Fibroblast of skin of left quadriceps (primary cell): ENCODE measurements at regions not wholly inside any gene's neighbourhood (a gene's known extent, or its start where the extent isn't known, plus 50 kb on each side); places are given as distances from the start of the nearest gene placed in this dataset.
"Not testable (repeated sequence)": the region's sequence is repeated elsewhere in the genome, so short reads cannot be mapped to it uniquely, and the experiment has no call there.

Experiments used
- DNase-seq, 2 experiments: peaks; one replicate each; pipeline ENCODE4 v3.0.0-alpha.2; 2013; ENCODE audit warnings: low read depth in 2 of 2

DNA sequence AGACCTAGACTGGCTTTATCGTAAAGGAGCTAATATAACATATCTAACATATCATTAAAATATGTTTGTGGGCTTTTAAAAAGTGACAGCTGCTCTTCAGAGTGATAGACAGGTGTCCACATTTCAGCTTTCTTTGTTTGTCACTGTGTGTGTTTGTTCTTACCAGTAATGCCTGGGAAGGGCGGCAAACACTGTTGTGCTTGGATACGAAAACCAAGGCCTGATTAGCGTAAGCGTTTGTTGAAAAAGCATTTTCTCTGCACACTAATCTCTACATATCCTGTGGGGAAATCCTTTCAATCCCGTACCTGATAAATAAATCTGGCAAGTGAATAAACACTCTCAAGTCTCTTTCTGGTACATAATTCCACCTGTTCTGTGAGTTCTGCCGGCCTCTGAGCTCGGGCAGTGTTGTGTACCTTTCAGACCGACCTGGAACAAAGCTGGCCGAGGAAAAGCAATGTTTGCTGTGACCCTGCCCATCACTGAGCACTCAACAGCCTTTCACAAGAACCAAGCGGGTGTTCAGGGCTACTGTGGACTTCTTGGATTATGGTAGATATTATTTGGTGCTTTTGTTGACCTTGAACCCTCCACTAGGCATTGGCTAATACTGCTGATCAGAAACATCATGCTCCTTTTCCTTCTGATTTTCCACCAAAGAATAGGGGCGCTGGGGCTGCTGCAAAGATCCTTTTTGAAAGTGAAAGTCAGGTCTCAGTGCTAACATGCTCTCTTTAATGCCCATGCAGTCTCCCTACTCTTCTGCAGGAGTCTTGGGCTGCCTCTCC, 100.4 kb downstream of the CD83 start:
- DNase-seq = no peak

DNA sequence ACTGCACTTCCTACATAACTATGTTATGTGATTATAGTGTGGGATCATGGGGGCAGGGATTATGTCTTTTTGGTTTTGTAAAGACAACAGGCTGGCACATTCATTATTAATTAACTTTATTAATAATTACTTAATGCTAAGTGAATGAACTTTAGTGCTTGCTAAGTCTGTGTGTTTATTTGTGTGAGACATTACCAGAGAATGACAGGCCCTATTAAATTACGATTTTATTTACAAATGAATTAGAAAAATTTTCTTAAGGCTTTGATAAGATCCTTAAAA, 100.9 kb downstream of the CD83 start:
- DNase-seq = no peak

DNA sequence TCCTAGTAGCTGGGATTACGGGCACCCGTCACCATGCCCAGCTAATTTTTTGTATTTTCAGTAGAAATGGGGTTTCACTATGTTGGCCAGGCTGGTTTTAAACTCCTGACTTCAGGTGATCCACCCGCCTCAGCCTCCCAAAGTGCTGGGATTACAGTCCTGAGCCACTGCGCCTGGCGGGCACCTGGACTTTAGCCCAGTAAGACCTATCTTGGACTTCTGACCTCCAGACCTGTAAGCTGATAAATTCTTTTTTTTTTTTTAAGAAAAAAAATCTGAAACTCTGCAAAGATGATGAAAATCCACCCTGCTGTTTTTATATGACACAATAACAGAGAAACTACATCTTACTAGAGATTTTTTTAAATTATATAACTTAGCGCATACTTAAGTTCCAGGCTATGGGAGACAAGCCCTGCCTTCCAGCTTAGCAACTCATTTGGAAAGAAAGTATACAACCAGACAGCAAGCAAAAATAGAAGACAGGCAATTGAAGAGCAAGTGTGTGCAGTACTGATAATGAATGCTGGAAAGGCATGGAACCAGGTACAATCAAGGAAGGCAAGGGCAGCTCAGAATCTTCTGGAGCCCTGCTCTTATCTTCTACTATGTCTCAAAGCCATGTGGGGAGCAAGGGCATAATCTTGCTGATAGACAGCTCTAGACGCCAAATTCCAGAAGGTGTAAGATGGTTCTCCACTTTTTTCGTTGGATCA, 104.2 kb downstream of the CD83 start:
- DNase-seq = no peak

DNA sequence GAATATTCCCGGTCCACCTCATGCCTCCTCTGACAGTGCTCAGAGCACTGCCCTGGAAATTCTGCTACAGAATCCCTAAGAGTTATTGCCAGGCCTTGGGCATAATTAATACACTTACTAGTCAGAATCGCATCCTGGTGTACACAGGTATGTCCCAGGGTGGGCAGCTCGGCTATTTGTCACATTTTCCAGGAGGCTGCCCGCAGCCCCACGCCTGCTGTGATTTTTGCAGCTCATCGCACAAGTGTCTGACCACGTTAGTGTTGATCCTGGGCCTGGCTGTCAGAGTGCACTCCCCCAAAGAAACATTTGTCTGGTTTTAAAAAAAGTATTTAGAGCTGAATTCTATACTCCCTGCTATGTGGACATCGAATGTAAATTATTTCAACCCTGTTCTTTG, 105.4 kb downstream of the CD83 start:
- no peak for DNase-seq

DNA sequence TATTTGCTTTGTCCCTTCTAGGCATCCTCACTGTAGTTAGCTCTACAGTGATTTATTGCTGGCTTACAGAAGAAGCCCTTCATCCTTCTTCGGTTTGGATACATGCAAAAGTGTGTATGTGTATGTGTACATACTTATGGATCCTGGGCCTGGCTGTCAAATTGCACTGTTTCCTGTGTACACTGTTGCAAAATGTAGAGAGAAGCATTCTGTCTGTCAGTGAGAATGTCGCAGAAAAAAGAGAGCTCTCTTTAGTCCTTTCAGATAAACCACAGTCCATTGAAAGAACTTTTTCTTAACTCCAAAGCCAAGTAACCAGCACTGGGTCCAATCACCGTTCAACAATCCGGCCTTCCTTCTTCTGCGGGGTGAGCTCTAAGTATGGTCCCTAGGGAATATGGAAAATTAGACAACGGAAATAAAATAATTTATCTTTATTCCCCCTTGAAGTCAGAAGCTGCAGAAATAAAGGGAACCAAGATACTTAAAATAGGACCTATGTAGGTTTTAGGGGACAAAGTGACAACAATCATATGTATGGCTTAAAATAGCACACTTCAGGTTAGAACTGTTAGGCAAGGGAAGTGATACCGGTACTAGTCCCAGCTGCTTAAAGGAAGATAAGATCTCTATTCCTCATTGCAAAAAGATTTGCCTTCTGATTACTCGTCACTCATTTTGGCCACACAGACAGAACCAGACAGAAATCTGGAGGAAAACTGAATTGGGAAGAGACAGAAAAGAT, 107.0 kb downstream of the CD83 start:
- no peak for DNase-seq

DNA sequence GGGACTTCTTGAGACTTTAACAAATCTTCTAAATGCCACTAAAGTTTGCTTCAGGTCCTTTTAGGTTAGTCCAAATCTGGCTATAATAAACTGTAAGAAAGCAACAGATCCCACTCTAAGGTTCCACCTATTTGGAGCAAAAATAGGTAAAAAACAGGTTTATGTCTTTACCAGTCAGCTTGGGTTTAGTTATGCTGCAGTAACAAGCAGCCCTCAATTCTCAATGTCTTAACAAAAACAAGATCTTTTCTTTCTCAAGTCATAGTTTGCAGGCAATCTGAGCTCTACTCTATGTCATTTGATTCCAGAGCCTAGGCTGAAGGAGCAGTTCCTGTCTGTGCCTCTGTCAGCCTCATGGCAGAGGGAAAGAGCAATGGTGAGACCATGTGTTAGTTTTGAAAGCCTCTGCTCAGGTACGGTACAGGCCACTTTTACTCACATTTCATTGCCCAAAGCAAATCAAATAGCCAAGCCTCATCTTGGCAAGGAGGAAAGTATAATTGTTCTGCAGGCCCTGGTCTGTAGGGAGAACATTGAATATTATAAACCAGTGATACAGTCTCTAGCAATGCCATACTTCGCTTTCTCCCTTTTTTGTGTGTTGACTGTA, 108.6 kb downstream of the CD83 start:
- no peak for DNase-seq

DNA sequence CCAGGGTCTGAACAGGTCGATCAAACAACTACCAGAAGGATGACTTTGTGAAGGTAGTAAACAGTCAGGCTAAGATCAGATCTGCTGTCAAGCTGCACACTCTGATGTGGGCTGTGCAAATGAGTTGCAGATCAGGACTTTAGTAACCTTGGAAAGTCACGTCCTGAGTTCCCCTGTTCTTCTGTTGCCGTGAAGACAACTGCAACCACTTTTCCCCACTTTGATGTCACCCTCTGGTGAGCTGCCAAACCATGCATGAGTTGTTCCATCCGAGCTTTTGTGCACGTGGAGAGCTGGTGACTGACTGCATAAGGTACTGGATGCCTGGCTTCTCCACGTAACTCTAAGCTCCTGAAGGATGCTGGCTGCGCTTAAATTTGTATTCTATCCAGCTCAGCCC, 111.0 kb downstream of the CD83 start:
- peak; percentile 60 to 61 for DNase-seq

DNA sequence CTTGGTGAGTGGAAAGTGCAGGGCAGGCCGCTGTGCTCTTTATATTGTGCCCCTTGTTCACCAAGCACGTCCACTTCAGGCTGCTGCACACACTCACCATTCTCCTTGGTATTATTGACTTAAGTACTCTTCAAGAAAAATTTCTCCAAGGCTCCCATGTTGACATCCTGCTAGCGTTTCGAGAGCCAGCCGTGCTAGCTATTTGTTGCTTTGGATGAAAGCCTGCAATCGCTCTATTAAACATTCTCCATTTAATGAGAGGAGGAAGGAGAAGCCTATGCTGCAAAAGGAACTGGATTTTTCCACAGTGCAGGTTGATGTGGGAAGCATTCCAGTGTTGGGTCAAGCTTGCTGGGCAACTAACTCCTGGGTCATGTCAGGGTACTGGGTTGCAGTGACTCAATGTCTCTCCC, 113.5 kb downstream of the CD83 start:
- no peak for DNase-seq

DNA sequence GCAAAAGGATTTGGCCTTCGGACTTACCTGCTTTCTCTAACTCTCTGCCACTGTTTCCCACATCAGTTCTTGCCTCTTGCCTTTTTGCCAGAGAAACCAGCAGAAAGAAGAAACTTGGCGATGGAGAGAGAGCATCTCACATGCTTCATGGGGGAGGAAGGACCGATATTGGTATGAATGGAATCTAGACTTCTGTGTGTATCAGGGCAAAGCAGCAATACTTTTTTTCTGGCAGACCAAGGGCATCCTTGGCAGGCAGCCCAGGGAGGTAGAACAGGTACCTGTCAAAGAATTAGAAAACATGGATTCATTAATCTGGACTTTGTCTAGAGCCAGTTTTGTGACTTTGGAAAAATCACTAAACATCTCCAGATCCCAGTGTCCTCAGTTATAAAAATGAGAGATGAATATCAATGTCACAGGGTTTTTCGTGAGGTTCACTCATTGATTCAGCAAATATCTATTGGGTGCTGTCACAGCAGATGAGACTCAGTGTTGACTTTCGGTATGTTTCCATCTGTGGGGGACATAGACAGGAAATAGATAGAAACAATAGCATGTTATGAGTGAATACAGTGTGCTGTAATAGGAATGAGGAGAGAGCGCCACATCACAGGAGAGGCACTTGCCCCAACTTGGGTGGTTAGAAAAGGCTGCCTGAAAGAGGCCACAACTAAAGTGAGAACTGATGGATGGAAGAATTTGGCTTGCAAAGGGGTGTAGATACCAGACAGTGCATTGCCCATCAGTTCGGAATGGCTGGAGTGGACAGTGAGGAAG, 114.1 kb downstream of the CD83 start:
- DNase-seq = no peak

DNA sequence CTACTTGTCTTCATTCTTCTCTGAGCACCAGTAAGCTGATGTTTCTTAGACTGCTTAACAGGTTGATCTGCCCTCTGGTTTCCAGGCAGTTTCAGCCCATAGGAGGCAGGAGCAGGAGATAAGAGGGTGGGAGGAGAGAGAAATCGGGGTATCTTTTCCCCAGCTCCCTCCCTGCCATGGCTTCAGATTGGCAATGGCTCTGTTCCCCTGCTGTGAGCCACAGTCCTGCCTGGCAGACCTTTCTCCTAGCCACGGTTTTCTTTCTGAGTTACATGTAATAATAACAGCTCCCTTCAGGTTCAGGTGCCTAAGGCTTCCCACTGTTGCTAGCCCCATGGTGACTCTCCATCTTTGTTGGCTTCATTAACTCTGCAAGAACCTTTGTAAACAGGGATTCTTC, 115.3 kb downstream of the CD83 start:
- DNase-seq = no peak

DNA sequence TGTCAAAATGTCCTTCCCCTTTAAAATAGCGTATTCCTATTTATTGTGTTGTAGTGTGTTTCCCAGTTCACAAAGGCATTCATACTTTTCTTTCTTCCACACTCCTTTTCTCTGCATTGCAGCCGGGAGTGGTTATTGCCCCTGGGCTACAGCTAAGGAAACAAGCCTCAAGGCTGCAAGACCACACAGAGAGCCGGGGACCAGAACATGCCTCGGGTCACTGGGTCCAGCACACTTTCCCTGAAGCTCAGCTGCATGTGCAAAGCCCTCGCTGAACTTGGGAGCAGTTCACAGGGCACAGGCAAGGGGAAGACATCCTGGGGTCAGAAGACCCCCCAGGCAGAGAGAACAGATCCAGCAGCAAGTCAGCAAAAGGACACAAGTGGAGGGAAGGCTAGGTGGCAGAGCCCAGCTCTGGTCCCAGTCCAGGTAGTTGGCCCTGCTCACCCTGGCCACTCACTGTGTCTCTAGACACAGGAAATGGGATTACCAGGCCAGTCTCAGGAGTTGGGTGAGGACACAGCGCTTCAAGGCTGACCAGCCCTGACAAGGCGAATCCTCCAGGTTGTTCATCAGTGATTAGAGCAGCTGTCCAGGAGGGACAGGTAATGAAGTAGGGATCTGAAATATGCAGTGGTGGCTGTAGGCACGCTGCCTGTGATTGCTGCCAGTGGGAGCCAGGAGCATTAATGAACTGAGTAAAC, 118.2 kb downstream of the CD83 start:
- no peak for DNase-seq

DNA sequence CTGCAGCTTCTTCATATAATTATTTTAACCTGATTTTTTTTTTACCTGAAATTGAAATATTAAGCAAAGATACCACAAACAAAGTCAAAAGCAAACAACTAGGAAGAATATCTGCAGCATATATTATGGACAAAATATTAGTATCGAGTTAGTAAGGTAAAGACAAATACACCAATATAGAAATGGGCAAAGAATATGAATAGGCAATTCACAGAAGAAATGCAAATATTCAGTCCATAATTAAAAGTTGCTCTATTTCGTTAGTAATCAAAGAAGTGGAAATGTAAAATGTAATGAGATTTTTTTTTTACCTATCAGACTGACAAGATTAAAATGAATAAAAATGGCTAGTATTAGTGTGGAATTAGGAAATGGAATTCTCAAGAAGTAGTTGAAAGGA, 121.5 kb downstream of the CD83 start:
- DNase-seq = no peak

DNA sequence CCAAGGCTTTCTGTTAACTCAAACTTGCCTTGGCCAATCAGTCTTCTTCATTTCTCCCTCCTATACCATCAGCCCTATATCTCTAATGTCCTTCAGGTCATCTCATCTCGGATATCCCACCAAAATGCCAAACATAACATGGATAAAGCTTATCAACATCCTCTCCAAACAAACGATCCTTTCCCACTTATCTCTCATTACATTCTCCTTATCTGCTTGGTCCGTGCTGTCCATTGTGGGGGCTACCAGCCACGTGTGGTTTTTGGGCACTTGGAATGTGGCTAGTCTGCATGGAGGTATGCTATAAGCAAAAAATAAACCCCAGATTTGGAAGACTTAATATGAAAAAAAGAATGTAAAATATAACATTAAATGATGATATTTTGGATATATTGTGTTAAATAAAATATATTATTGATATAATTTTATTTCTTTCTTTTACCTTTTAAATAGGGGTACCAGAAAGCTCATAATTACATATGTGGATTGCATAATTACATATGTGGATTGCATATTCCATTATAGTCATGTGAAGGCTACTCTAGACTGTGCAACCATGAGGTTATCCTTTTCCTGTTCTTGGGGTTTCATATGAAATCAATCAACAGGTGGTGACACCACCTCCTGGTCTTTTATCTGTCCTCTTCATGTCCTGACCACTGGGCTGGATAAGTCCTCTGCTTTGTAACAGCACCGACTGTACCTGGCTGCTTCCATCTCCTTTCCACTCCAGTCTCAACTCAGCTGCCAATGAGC, 123.0 kb downstream of the CD83 start:
- no peak for DNase-seq

DNA sequence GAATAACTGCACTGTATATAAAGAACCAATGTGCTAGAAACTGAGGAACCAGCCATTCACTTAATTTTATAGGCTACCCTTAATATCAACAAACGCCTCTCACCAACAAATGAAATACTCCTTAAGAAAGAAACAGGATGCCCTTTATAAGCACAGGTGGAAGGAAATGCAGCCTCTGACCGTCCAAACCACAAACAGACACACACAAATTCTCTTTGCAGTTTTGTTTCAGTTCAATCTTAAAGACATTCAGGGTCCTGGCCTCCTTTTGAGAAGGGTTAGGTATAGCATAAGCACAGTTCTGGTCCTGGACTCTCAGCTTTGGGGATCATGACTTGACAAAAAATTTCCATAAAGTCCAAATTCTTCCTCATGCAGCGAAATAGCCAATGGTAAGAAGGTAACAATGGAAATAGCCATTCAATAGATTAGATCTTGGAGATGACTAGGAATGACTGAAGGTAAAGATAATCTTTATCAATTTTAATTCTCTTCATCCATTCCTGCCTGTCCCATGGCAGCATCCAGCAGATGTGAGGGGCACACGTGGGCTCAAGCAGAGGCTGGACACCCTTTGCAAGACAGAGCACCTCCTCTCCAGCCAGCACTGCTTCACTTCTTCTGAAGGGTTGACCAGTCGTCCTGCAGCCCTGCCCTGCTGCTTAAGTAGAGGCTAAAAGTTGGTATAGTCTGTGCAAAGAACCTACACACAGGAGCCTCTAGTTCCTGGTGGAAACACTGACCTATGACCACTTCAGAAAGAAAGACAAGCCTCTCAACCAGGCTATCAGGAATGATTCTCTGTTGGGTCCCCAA, 123.9 kb downstream of the CD83 start:
- no peak for DNase-seq

DNA sequence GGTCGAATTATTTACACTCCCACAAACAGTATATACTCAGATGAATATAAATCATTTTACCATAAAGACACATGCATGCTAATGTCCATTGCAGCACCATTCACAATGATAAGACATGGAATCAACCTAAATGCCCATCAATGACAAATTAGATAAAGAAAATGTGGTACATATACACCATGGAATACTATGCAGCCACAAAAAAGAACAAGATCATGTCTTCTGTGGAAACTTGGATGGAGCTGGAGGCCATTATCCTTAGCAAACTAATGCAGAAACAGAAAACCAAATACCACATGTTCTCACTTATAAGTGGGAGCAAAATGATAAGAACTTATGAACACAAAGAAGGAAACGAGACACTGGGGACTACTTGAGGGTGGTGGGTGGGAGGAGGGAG, 125.3 kb downstream of the CD83 start:
- DNase-seq = not testable (repeated sequence)

DNA sequence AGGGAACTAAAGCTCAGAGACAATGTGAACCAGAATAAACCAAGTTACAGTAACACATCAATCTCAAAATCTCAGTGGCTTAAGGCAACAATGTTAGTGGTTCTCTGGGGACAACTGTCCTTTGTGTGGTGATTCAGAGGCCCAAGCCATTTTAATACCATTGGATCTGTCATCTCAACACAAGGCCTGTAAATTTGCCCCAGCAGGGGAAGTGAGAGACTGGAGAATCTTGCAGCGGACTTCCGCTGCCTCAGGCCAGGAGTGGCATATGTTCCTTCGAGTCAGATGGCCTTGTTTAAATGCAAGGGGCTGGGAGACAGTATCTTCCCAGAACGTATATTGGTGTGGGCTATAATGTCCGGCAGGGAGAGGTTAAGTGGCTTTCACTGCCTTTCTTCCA, 126.0 kb downstream of the CD83 start:
- no peak for DNase-seq

DNA sequence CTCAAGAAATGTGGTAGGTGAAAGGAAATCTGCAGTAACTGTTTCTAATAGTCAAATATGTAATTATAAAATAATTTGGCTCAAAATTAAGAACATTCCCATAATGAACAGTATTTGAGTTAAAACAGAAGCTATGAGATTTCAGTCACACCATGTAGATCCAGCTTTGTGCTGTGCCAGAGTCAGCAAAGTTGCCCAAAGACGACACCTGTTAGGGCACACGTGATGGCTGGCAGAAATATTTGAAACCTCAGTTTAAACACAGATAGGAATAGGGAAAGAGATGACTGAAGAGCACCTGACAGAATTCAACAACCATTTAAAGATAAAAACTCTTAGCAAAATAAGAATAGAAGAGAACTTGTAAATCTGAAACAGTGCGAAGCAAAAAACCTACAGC, 129.3 kb downstream of the CD83 start:
- DNase-seq = no peak

DNA sequence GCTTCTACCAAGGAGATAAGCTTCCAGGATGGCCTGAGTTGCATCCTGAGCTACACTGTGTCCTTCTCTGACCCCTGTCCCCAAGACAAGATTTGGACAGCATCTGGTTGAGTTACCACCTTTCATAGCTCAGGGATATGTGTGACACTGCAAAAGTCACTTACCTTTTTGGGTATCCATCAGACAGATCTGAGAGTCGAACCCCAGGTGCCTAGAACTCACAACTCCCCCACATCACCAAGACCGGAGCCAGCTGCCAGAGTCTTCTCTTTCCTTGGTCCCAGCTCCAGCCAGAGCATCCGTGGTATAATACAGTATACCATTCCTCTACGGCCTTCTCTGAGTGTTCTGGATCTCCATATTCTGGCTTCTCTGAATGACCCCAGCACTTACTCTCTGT, 133.0 kb downstream of the CD83 start:
- no peak for DNase-seq

DNA sequence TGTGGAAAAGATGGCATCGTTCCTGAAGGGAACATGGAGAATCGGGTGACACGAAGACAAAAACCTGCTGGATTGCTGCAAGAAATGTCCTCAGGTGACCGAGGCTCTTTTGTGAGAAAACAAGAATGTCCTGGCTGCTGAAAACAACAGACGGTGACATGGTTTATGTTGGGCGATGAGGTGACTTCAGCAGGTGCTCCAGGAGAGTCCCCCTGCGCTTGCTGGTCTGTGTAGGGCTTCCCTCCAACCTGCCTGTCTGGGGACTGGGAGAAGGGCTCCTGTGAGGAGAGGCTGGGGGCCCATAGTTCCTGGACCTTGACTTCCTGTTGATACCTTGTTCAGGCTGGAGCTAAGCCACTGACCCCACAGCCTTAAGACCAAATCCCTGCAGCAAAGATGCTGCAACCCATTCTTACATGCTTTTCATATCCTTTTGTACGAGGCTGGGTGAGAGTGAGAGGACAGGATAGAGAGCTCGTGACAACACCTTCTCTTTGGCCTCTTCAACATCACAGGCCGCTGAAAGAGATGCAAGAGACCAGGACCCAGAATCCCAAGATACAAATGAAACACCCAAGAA, 134.8 kb downstream of the CD83 start:
- DNase-seq = no peak
